GM12892 (cell line): ENCODE measurements at regions not wholly inside any gene's neighbourhood (a gene's known extent, or its start where the extent isn't known, plus 50 kb on each side); places are given as distances from the start of the nearest gene placed in this dataset.

ENCODE experiments used
- POLR2A ChIP-seq: IDR thresholded peaks from 2 replicates; pipeline ENCODE4 v1.6.1; 2011; ENCODE audit warnings: low read depth, low read length, control low read depth
- TAF1 ChIP-seq: IDR thresholded peaks from 2 replicates; pipeline ENCODE4 v1.6.1; 2011; ENCODE audit warnings: low read depth, mild to moderate bottlenecking, control low read depth, low read length, borderline replicate concordance

DNA sequence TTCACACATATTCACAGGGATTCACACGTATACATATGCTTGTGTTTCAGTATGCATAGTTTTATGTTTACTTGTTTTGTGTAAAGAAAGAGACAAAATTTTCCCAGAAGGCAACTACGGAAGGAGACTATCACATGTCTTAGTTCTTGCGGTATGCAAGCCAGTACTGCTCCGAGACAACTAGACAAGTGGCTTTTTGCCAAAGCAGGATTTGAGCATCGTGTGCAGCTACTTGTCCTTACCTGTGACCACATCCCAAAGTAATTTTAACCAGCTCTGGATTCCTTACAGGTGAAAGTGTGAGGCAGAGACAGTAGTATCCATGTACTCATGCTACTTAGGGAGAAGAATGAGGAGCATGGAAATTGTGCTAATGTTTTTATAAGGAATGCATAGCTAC lies 591.4 kb upstream of the NR2F2 start:
- TF ChIP-seq POLR2A (no peak), TAF1 (no peak)
